ENCODE measurements at regions not wholly inside any gene's neighbourhood (a gene's known extent, or its start where the extent isn't known, plus 50 kb on each side); places are given as distances from the start of the nearest gene placed in this dataset.
"Not testable (repeated sequence)": the region's sequence is repeated elsewhere in the genome, so short reads cannot be mapped to it uniquely, and the experiment has no call there.

GRCh38 chr3:189430166-189430565 lies 201.0 kb upstream of the TP63 start:
- TF ChIP-seq EZH2 (IDR thresholded peaks at IDR 0.05; ENCODE audit: borderline replicate concordance, low read depth, low read length, severe bottlenecking), result no peak
- DNase-seq, result no peak
- Histone ChIP-seq H3K4me2 (ENCODE audit: insufficient read depth, low read length) (no peak overlapping the region), H3K9me3 (ENCODE audit: insufficient read depth, low read length, severe bottlenecking) (no peaks in the 10 kb centered on the region), H3K4me3 (ENCODE audit: low read depth in 1 of 2, low read length in 2 of 2) (no peak overlapping the region), H3K36me3 (ENCODE audit: insufficient read depth, low read length) (no peaks in the 10 kb centered on the region), H4K20me1 (ENCODE audit: insufficient read depth, low read length) (no peaks in the 10 kb centered on the region), H3K27me3 (ENCODE audit: insufficient read depth, low read length, poor library complexity) (no peaks in the 10 kb centered on the region), H3K9ac (ENCODE audit: low read depth, low read length) (no peak overlapping the region), H3K79me2 (ENCODE audit: insufficient read depth, low read length) (no peaks in the 10 kb centered on the region), H3K27ac (ENCODE audit: low read length) (no peak overlapping the region), H3K4me1 (ENCODE audit: insufficient read depth, low read length) (no peaks in the 10 kb centered on the region), H2AFZ (ENCODE audit: low read depth, low read length) (no peak overlapping the region)
- no peak for ATAC-seq (ENCODE audit: insufficient read depth, low read depth)

GRCh38 chr3:189442257-189442656 lies 188.9 kb upstream of the TP63 start:
- H3K9me3 ChIP-seq (ENCODE audit: insufficient read depth, low read length, severe bottlenecking); DNase-seq; H3K27ac ChIP-seq (ENCODE audit: low read length); H3K79me2 ChIP-seq (ENCODE audit: insufficient read depth, low read length); H3K4me3 ChIP-seq (ENCODE audit: low read depth in 1 of 2, low read length in 2 of 2); H3K27me3 ChIP-seq (ENCODE audit: insufficient read depth, low read length, poor library complexity); H3K4me1 ChIP-seq (ENCODE audit: insufficient read depth, low read length); H4K20me1 ChIP-seq (ENCODE audit: insufficient read depth, low read length); H3K9ac ChIP-seq (ENCODE audit: low read depth, low read length); H2AFZ ChIP-seq (ENCODE audit: low read depth, low read length); H3K4me2 ChIP-seq (ENCODE audit: insufficient read depth, low read length); ATAC-seq (ENCODE audit: insufficient read depth, low read depth); H3K36me3 ChIP-seq (ENCODE audit: insufficient read depth, low read length): not testable (repeated sequence)

GRCh38 chr3:189446959-189447560 lies 184.1 kb upstream of the TP63 start:
- Histone ChIP-seq H2AFZ (ENCODE audit: low read depth, low read length) (no peak overlapping the region), H3K9ac (ENCODE audit: low read depth, low read length) (no peak overlapping the region), H3K4me3 (ENCODE audit: low read depth in 1 of 2, low read length in 2 of 2) (no peak overlapping the region), H3K4me1 (ENCODE audit: insufficient read depth, low read length) (no peaks in the 10 kb centered on the region), H3K27ac (ENCODE audit: low read length) (no peak overlapping the region), H3K9me3 (ENCODE audit: insufficient read depth, low read length, severe bottlenecking) (no peaks in the 10 kb centered on the region), H3K79me2 (ENCODE audit: insufficient read depth, low read length) (no peaks in the 10 kb centered on the region), H3K36me3 (ENCODE audit: insufficient read depth, low read length) (no peaks in the 10 kb centered on the region), H4K20me1 (ENCODE audit: insufficient read depth, low read length) (no peaks in the 10 kb centered on the region), H3K4me2 (ENCODE audit: insufficient read depth, low read length) (no peak overlapping the region), H3K27me3 (ENCODE audit: insufficient read depth, low read length, poor library complexity) (no peaks in the 10 kb centered on the region)
- DNase-seq, result no peak
- no peak for ATAC-seq (ENCODE audit: insufficient read depth, low read depth)
- TF ChIP-seq CTCF (IDR thresholded peaks at IDR 0.05; ENCODE audit: borderline replicate concordance, extremely low read depth, low read length, poor library complexity, severe bottlenecking) (no peak), EZH2 (IDR thresholded peaks at IDR 0.05; ENCODE audit: borderline replicate concordance, low read depth, low read length, severe bottlenecking) (no peak)

GRCh38 chr3:189449084-189449483 lies 182.1 kb upstream of the TP63 start:
- Histone ChIP-seq H3K9ac (ENCODE audit: low read depth, low read length) (no peak overlapping the region), H3K27me3 (ENCODE audit: insufficient read depth, low read length, poor library complexity) (no peaks in the 10 kb centered on the region), H3K27ac (ENCODE audit: low read length) (no peak overlapping the region), H3K4me1 (ENCODE audit: insufficient read depth, low read length) (no peaks in the 10 kb centered on the region), H3K36me3 (ENCODE audit: insufficient read depth, low read length) (no peaks in the 10 kb centered on the region), H3K9me3 (ENCODE audit: insufficient read depth, low read length, severe bottlenecking) (no peaks in the 10 kb centered on the region), H3K79me2 (ENCODE audit: insufficient read depth, low read length) (no peaks in the 10 kb centered on the region), H3K4me2 (ENCODE audit: insufficient read depth, low read length) (no peak overlapping the region), H4K20me1 (ENCODE audit: insufficient read depth, low read length) (no peaks in the 10 kb centered on the region), H3K4me3 (ENCODE audit: low read depth in 1 of 2, low read length in 2 of 2) (no peak overlapping the region), H2AFZ (ENCODE audit: low read depth, low read length) (no peak overlapping the region)
- DNase-seq (no peak), ATAC-seq (ENCODE audit: insufficient read depth, low read depth) (no peak)
- TF ChIP-seq CTCF (IDR thresholded peaks at IDR 0.05; ENCODE audit: borderline replicate concordance, extremely low read depth, low read length, poor library complexity, severe bottlenecking), result no peak
- no peak for TF ChIP-seq EZH2 (IDR thresholded peaks at IDR 0.05; ENCODE audit: borderline replicate concordance, low read depth, low read length, severe bottlenecking)

Data from DND-41 (cell line).